Neuronal stem cell (in vitro differentiated cells): ENCODE measurements at regions not wholly inside any gene's neighbourhood (a gene's known extent, or its start where the extent isn't known, plus 50 kb on each side); places are given as distances from the start of the nearest gene placed in this dataset.

Source experiments
- DNase-seq: peaks from one replicate; pipeline ENCODE4 v3.0.0-alpha.2; 2013; ENCODE audit warnings: low spot score
- H2AFZ ChIP-seq: one replicate; pipeline ENCODE4 v1.6.1; 2013; ENCODE audit warnings: mild to moderate bottlenecking, low read length, inconsistent platforms
- H2AK5ac ChIP-seq: 2 replicates; pipeline ENCODE4 v1.6.1; 2013; ENCODE audit warnings: low read depth, mild to moderate bottlenecking, inconsistent platforms, low read length, moderate library complexity, mixed read lengths
- H2BK120ac ChIP-seq: 2 replicates; pipeline ENCODE4 v1.6.1; 2013; ENCODE audit warnings: low read depth, mild to moderate bottlenecking, inconsistent platforms, low read length, moderate library complexity, mixed read lengths
- H2BK12ac ChIP-seq: one replicate; pipeline ENCODE4 v1.6.1; 2013; ENCODE audit warnings: low read length, inconsistent platforms
- H2BK15ac ChIP-seq: 2 replicates; pipeline ENCODE4 v1.6.1; 2013; ENCODE audit warnings: mild to moderate bottlenecking, low read length, inconsistent platforms, mixed read lengths
- H2BK5ac ChIP-seq: one replicate; pipeline ENCODE4 v1.6.1; 2013; ENCODE audit warnings: inconsistent platforms, mild to moderate bottlenecking, low read length, moderate library complexity
- H3K14ac ChIP-seq: one replicate; pipeline ENCODE4 v1.6.1; 2013; ENCODE audit warnings: low read length, inconsistent platforms
- H3K18ac ChIP-seq: 2 replicates; pipeline ENCODE4 v1.6.1; 2013; ENCODE audit warnings: low read length, inconsistent platforms
- H3K23ac ChIP-seq: 2 replicates; pipeline ENCODE4 v1.6.1; 2013; ENCODE audit warnings: low read depth, mild to moderate bottlenecking, mixed read lengths, low read length, inconsistent platforms; ENCODE audit not compliant: poor library complexity
- H3K27ac ChIP-seq: replicated peaks from 3 replicates; pipeline ENCODE4 v1.5.1; 2013; ENCODE audit warnings: low read length, inconsistent platforms
- H3K27me3 ChIP-seq, 3 experiments: 2 replicates each; pipeline ENCODE4 v1.6.1; 2013; ENCODE audit warnings: low read length in 3 of 3, mild to moderate bottlenecking in 2 of 3, inconsistent platforms in 1 of 3, low read depth in 1 of 3, mixed read lengths in 1 of 3, moderate library complexity in 1 of 3; ENCODE audit not compliant: control insufficient read depth in 3 of 3, insufficient read depth in 3 of 3
- H3K36me3 ChIP-seq, 2 donors: replicated peaks in 1 of 2; 2 replicates each; pipeline ENCODE4 v1.6.1; 2013; ENCODE audit warnings: low read length in 2 of 2; ENCODE audit not compliant: control insufficient read depth in 2 of 2, insufficient read depth in 2 of 2
- H3K4ac ChIP-seq: 2 replicates; pipeline ENCODE4 v1.6.1; 2013; ENCODE audit warnings: inconsistent platforms, mild to moderate bottlenecking, low read length, moderate library complexity
- H3K4me1 ChIP-seq, 2 donors: 1 replicate in 1 of 2; 2 replicates in 1 of 2; pipeline ENCODE4 v1.6.1; 2013; ENCODE audit warnings: low read length in 2 of 2, low read depth in 1 of 2; ENCODE audit not compliant: control insufficient read depth in 2 of 2, insufficient read depth in 1 of 2
- H3K4me2 ChIP-seq: one replicate; pipeline ENCODE4 v1.6.1; 2013; ENCODE audit warnings: mild to moderate bottlenecking, low read length, inconsistent platforms; ENCODE audit not compliant: insufficient read depth, poor library complexity, severe bottlenecking
- H3K4me3 ChIP-seq, 2 donors: 2 replicates each; pipeline ENCODE4 v1.5.1; 2013; ENCODE audit warnings: low read length in 2 of 2, mild to moderate bottlenecking in 2 of 2, inconsistent platforms in 1 of 2, moderate library complexity in 1 of 2
- H3K79me1 ChIP-seq: one replicate; pipeline ENCODE4 v1.6.1; 2013; ENCODE audit warnings: low read depth, mild to moderate bottlenecking, inconsistent platforms, low read length, moderate library complexity
- H3K9ac ChIP-seq: one replicate; pipeline ENCODE4 v1.6.1; 2013; ENCODE audit warnings: mild to moderate bottlenecking, low read depth, low read length, inconsistent platforms; ENCODE audit not compliant: poor library complexity
- H3K9me3 ChIP-seq, 2 donors: replicated peaks in 1 of 2; 2 replicates each; pipeline versions ENCODE3 to v1.6.1; 2013; ENCODE audit warnings: low read length in 2 of 2, mild to moderate bottlenecking in 2 of 2, inconsistent platforms in 1 of 2, low read depth in 1 of 2, mixed read lengths in 1 of 2, moderate library complexity in 1 of 2; ENCODE audit not compliant: control insufficient read depth in 2 of 2, insufficient read depth in 1 of 2
- H4K8ac ChIP-seq: one replicate; pipeline ENCODE4 v1.6.1; 2013; ENCODE audit warnings: low read depth, mild to moderate bottlenecking, inconsistent platforms, low read length, moderate library complexity
- H4K91ac ChIP-seq: one replicate; pipeline ENCODE4 v1.6.1; 2013; ENCODE audit warnings: low read length, low read depth, mild to moderate bottlenecking, inconsistent platforms; ENCODE audit not compliant: poor library complexity
- WGBS, 2 donors: extraction: QIAGEN DNeasy Blood & Tissue Kit; methylation state at CpG; one replicate each; pipeline ENCODE4 v1.1.7; 2013; ENCODE audit warnings: missing lambda C conversion rate in 2 of 2, mixed read lengths in 1 of 2; ENCODE audit not compliant: insufficient read length in 2 of 2, insufficient replicate concordance in 1 of 2; ENCODE audit errors: extremely low coverage in 2 of 2; 5-methylcytosine and 5-hydroxymethylcytosine counted together

DNA sequence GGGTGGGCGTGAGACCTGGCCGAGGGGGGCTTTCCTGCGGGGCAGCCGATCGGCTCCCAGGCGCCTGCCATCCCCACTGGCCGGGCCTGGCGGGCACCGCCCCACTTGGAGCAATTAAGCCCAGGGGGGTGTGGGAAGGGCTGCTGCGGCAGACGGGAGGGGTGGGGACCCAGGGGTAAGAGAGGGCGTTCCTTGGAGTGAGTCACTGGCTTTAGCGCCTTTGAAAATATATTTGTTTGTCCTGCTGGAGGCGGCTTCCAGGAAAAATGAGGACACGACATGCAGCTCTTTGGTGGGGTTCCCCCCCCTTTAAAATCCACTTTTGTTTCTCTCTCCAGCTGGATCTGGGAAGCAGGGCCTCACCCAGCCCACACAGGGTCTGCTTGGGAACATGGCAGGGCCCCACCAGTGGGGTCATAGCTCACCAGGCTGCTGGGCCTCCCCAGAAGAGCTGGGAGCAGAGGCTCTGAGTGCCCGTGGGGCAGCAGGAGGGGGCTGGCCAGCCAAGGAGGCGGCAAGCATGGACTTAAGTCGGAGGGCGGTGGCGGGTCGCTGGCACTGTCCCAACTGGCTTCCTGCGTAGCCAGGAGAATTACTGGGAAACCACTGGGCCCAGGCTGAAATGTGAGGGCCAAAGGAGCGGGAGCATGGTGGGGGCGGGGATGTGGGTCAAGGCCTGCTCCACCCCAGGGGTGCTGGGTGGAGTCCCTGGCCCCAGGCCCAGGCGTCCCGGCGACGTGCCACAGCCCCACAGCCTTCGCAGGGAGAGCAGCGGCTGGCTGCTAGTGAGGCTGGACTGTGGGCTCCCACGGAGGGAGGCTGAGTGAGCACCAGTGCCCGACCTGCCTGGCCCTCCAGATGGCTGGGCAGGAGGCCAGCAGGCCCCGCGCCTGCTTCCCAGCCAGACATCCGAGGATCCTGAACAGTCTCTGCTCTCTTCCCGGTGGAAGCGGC is 128.0 kb downstream of the RFLNA start:
- peak overlapping the region; percentile 97 for H3K23ac ChIP-seq
- peak overlapping the region; percentile 39 for H2BK5ac ChIP-seq
- H4K8ac ChIP-seq: no peak overlapping the region
- no peak for DNase-seq
- H3K36me3 ChIP-seq: peaks cover 30 to 69% of the 10 kb centered on the region in 2 donors
- H3K27ac ChIP-seq: no peak overlapping the region
- H2BK120ac ChIP-seq: no peak overlapping the region
- H3K9ac ChIP-seq: peak overlapping the region; percentile 81
- H3K9me3 ChIP-seq: no peaks in the 10 kb centered on the region
- H3K4me1 ChIP-seq: peaks cover 17% of the 10 kb centered on the region in 2 donors
- no peak overlapping the region for H4K91ac ChIP-seq
- H3K79me1 ChIP-seq: peaks cover 8% of the 10 kb centered on the region
- H2BK12ac ChIP-seq: peak overlapping the region; percentile 46
- no peak overlapping the region for H2BK15ac ChIP-seq
- H3K4me3 ChIP-seq: no peak overlapping the region
- peak overlapping the region; percentile 89 for H3K14ac ChIP-seq
- H3K27me3 ChIP-seq: no peaks in the 10 kb centered on the region
- no peak overlapping the region for H3K4me2 ChIP-seq
- no peak overlapping the region for H2AFZ ChIP-seq
- H2AK5ac ChIP-seq: no peak overlapping the region
- no CpG with 5 or more reads among the region's 37 CpGs for WGBS, 2 donors
- H3K18ac ChIP-seq: peak overlapping the region; percentile 80
- H3K4ac ChIP-seq: no peak overlapping the region

DNA sequence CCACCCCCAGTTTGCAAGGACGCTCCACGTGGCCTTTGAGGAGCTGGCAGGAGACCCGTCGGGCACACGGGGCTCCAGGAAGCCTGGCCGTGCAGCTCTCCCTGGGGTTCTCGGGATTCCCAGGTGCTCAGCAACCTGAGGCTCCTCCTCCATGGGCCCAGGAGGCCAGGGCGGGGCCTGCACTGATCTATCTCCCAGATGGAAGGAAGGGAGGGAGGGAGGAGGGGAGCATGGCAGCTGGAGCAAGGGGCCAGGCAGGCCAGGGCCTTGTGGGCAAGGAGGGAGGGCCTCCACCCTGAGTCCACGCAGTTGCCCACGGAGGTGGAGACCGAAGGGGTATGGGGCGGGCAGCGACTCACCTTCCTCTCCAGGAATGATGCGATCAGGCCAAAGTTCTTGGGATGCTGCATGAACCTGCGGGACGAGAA is 127.3 kb downstream of the RFLNA start:
- Histone ChIP-seq H3K4me1 (peaks cover 10 to 11% of the 10 kb centered on the region in 2 donors), H4K91ac (no peak overlapping the region), H2BK12ac (no peak overlapping the region), H2AFZ (no peak overlapping the region), H2AK5ac (no peak overlapping the region), H3K14ac (peak overlapping the region; percentile 89), H3K27me3 (no peaks in the 10 kb centered on the region), H3K79me1 (peaks cover 8% of the 10 kb centered on the region), H3K9me3 (peaks cover 2 to 3% of the 10 kb centered on the region in 2 donors), H3K9ac (peak overlapping the region; percentile 77), H3K23ac (peak overlapping the region; percentile 97), H3K36me3 (peaks cover 34 to 76% of the 10 kb centered on the region in 2 donors), H3K4me3 (no peak overlapping the region), H3K27ac (no peak overlapping the region), H3K4me2 (no peak overlapping the region), H2BK120ac (no peak overlapping the region), H3K18ac (peak overlapping the region; percentile 80), H3K4ac (no peak overlapping the region), H2BK15ac (no peak overlapping the region), H4K8ac (no peak overlapping the region), H2BK5ac (peak overlapping the region; percentile 39)
- whole genome bisulfite sequencing, 2 donors: no CpG with 5 or more reads among the region's 16 CpGs
- DNase-seq: no peak

DNA sequence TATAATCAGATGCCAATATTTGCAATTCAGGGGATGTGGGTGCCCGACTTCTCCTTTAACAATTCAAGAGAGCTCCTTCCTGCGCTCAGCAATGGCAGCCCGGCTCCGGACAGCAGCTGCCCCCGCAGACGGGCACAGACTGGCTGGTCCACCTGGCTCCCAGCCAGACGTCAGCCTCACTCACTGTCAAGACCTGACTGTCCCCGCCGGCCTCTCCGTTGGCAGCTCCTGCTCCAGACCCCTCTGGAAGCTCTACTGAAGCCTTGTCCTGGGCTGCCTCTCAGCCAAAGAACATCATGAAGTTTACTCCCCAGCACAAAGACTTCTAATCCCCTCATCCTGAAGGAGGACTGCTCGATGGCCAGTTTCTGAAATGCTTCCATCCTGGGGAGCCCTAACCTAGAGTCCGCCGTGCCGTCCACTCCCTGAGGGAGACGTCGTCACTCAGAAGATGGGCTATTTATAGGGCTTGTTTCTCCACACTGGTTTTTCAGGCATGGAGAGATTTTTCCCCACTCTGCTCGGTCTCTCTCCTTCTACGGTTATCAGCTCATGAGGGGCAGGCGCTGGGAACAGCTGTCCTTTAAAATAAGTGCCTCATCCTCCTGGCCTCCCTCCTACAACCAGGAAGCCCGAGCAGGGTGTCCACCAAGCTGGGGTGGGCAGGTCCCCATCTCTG is 126.2 kb downstream of the RFLNA start:
- Histone ChIP-seq H3K18ac (no peak overlapping the region), H2BK5ac (no peak overlapping the region), H3K4ac (no peak overlapping the region), H3K27me3 (no peaks in the 10 kb centered on the region), H4K8ac (no peak overlapping the region), H3K4me2 (no peak overlapping the region), H3K4me3 (no peak overlapping the region), H2AFZ (no peak overlapping the region), H2BK15ac (no peak overlapping the region), H4K91ac (no peak overlapping the region), H3K79me1 (peaks cover 16% of the 10 kb centered on the region), H3K36me3 (peaks cover 32 to 76% of the 10 kb centered on the region in 2 donors), H3K14ac (no peak overlapping the region), H3K9me3 (peaks cover 2 to 5% of the 10 kb centered on the region in 2 donors), H3K4me1 (peaks cover 3% of the 10 kb centered on the region in 2 donors), H3K23ac (no peak overlapping the region), H2BK120ac (no peak overlapping the region), H2AK5ac (no peak overlapping the region), H3K27ac (no peak overlapping the region), H3K9ac (no peak overlapping the region), H2BK12ac (no peak overlapping the region)
- no CpG with 5 or more reads among the region's 20 CpGs for WGBS, 2 donors
- DNase-seq: no peak
